GM21526 (cell line): ENCODE measurements at regions not wholly inside any gene's neighbourhood (a gene's known extent, or its start where the extent isn't known, plus 50 kb on each side); places are given as distances from the start of the nearest gene placed in this dataset.

Source experiments
- ATAC-seq: cut with Tn5 transposase; IDR thresholded peaks from one replicate; pipeline ENCODE4 v1.9.1; 2021; ENCODE audit warnings: moderate library complexity; ENCODE audit not compliant: unreplicated experiment, low FRiP score

DNA sequence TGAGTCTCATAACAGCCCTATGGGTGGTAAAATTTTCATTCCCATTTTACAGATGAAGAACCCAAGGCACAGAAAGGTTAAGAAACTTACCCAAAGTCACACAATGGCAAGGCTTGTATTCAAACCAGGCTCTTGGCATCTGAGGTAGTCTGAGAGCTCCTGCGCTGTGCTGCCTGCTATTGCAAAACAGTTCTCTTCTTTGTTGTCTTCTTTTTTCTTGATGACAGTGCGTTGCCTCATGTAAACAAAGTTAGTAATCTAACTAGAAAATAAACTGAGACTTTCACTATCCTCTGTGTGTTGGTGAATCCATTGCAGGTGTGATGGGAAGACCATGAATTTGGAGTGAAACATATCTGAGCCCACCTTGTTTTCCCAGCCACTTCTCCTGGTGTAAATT, 240.8 kb downstream of the PTEN start:
- ATAC-seq: no peak

GRCh38 chr10:88106366-88106765, 242.9 kb downstream of the PTEN start:
- ATAC-seq: no peak

DNA sequence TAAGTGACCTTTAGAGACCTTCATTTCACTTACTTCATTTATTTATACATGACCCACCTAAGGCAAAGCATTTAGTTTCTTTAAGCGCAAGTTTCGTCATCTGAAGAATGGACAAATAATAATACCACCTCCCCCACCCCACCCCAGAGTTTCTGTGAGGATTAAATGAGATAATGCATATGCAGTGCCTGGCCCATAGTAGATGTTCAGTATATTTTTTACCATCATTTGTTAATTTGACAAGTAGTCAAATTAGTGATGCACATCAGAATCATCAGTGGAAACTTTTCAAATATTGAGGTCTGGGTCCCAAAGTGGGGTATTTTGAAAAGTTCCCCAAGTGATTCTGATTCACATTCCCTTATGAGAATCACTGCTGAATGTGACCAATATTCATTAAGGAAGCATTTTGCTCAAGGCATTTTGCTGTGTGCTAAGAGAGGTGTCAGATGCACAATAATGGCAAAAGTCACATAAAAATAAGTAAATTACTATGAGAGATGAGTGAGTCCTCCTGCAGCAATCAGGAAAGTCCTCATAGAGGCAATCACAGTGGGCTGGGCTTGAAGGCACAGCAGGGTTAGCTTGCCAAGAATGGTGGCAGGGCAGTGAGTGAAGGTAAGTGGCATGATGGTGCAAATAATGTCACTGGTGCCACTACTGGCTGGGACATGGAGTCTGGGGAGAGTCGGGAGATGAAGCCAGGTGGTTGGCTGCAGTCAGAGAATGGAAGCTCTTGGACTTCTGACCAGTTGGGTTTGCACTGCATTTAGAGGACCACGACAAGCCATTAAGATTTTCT, 244.1 kb downstream of the PTEN start:
- ATAC-seq: no peak

- peak; percentile 56 for ATAC-seq
These were observed 244.7 kb downstream of the PTEN start for GRCh38 chr10:88108115-88108610.

- no peak for ATAC-seq
These were observed 246.9 kb downstream of the PTEN start for GRCh38 chr10:88110355-88110754.

DNA sequence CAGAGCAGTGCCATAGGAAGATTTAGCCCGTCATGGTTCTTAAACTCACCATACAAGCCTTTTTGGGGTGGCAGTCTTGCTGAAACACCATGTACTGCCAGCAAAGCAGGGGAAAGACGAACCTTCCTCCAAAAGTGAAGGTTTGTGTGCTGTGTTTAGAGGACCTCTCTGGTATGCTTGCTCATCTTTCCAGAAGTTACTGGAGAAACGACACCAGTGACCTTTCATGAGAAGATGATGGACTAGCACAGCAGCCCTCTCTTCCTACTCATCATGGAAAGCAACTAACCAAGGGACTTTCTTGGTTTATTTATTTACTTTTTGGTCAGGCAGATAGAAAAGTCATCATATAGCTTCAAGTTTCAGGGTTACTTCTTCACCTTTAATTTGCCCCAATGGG, 247.4 kb downstream of the PTEN start:
- ATAC-seq: no peak

GRCh38 chr10:88111294-88111693, 247.9 kb downstream of the PTEN start:
- ATAC-seq: no peak

GRCh38 chr10:88113232-88113631, 249.8 kb downstream of the PTEN start:
- no peak for ATAC-seq

GRCh38 chr10:88113657-88114272, 250.3 kb downstream of the PTEN start:
- no peak for ATAC-seq

DNA sequence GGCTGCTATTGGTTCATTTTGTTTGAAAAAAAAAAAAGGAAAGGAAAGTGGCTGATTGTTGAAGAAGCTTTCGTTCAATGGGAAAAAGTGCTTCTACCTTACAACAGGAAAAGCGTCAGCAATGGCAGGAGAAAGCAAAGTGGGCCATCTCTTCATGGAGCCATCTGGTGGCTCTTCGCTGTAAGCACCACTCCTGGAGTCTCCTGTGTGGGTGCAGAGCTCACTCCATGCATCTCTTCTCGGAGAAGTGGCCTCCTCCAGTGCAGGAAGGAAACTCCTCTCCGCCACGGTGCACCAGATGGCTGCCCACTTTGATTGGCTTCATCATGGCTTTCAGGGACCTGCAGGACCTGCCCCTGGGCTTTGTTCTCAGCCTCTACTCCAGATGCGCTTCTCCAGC, 250.9 kb downstream of the PTEN start:
- ATAC-seq: no peak

DNA sequence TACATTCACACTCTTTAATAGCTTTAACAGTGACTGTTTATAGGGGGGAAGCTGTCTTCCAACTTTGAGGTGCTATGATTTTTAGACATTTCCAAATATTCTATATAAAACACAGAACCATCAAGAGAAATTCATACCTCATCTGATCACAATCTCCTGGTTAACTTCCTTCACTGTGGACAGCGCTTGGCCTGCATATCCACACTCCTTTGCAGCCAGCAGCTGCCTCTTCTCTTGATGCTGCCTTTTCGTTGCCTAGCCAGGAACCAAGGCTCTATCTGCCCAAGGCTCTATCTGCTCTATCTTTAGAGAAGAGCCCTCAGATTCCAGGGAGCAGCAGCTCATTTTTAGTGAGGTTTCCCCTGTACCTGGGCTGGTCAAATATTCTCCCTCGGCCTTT, 252.0 kb downstream of the PTEN start:
- no peak for ATAC-seq

DNA sequence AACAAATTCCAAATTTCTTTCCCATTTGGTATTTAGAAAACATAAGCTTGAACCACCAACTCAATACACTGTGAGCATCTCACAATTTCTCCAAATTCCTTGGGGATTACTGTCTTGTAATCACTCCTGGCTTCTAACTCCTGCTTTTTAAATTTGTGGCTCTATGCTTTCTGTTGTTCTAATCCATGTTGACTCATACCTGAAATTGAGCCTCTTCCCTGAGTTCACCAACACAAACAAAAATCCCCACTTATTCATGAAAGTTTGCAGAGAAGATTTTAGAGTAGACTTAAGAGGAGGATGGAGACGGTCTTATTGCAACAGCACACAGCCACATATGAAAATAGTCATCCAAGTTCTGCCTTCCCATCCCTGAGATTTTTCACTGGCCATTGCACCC, 252.5 kb downstream of the PTEN start:
- no peak for ATAC-seq

DNA sequence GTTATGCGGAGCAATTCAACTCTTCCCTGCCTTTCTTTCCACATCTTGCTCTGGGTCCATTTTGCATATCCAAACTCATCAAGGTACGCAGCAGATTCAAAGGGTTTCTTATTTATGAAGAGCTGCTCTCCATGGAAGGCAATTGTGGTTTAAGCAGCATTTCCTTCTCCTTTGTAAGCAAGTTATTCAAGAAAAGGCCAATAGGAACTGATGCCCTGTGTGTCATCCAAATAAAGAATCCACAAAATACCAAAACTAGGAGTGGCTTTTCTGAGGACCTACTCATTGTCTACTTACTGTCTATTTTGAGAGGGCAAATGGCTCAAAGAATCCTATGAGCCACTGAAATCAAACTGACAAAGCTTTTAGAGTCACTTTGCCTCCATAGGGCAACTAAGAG, 253.1 kb downstream of the PTEN start:
- ATAC-seq: no peak

DNA sequence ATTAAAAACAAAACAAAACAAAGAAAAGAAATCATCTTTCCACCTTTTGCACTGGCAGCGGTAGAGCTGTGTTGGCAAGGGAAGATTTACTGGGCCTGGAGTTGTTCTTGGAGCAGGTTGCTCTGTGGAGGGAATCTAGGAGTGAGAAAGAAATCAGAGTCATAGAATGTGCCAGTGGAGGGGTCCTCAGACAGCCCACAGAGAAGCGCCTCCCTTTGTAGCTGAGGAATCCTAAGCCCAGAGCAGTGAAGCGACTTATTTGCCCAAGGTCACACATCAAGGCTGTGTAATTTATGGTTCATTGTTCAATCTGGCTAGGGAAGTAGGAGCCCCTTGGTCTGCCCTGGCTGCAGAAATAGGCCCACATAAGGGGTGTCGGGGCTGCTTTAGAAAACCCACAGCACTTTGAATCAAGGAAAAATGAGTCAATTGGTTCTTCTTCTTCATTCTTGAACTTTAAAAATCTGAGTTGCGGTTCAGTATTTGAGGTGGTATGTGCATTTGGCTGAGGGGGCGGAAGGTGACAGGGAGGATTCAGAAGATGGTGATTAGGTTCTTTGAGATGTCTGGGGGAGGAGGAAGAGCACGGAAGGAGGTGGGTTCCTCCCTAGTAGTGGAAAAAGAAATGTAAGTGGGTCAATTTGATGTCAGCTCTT, 253.7 kb downstream of the PTEN start:
- no peak for ATAC-seq

DNA sequence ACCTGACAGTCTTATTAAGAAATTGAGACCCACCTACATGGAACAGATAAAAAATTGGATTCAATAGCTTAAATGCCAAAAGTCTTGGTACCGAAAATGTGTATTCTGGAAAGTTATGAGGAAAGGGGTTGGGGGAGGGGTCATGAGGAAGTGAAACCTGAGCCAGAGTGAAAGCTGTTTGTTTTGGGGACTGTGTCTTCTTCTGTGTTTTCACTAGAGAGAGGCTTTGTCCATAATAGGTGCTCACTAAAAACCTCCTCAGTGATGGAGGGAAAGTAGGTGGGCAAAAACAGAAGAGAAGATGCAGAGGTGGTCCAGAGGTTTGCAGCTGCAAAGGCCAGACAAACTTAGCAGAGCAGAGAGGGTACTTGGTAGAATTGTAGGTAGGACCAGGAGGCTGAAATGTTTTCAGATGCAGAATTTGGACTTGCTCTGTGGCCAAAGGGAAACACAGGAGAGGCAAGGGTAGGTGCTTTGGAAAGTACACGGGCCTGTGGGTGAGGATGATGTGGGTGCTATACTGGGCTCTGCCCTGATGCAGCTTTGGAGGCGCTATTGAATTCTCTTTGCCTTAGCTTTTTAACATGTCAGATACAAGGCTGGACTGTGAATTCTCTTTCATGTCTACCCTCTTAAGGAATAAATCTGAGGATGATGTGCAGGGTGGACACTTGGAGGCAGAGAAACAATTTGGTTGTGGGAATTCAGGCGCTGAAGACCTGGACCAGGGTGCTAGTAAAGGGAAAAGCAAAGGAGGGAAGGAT, 254.6 kb downstream of the PTEN start:
- ATAC-seq: no peak

DNA sequence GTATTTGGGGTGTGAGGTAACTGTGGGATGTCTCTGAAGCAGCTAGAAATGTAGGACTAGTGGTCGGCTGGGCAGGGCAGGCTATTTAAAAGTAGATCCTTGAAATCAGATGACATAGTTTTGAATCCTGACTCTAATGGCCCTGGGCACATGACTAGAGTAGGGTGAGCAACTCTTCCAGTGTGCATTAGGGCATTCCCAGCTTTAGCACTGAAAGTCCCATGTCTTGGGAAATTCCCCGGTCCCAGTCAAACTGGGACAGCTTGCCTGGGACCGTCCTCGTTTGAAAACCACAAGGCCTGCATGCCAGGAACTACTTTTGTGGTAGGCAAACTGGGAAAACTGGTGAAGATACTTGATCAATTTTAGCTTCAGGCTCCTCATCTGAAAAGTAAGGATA, 255.3 kb downstream of the PTEN start:
- no peak for ATAC-seq

DNA sequence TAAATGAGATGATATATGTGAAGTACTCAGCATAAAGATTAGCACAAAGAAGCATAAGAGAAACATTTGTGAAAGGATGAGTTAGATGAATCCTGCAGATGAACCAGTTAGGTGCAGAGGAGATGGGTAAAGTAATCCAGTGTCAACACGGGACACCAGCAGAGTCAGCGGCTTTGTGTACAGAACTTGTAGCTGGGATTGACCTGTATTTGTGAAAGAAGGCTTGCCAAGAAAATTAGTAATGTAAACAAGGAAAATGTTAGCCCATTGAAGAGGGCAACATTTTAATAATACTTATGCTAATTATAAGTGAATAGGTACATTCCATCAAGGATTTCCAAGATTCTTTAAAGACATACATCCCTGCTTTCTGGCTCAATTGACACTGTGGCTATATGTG, 255.7 kb downstream of the PTEN start:
- ATAC-seq: no peak

GRCh38 chr10:88120075-88120474, 256.6 kb downstream of the PTEN start:
- no peak for ATAC-seq

- no peak for ATAC-seq
These were observed 257.3 kb downstream of the PTEN start for GRCh38 chr10:88120599-88121333.

DNA sequence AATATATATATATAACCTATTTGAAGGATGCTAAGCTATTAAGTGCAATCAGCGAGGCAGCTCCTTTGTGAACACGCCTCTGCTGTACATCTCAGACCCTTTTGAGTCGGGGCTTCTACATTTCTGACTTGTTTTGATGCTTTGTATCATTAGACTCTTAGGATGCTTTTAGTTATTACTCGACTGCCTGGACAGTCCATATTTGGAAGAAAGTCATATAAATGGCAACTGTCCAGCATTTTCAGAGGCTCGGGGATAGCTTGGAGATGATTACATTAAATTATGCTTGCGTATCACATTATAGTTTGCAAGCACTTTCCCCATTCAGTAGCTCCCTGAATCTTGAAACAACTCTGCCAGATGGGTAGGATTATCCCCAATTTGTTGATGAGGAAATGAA, 257.9 kb downstream of the PTEN start:
- ATAC-seq: no peak
